Lung (tissue), 11 donors: ENCODE measurements at regions not wholly inside any gene's neighbourhood (a gene's known extent, or its start where the extent isn't known, plus 50 kb on each side); places are given as distances from the start of the nearest gene placed in this dataset.
"Not testable (repeated sequence)": the region's sequence is repeated elsewhere in the genome, so short reads cannot be mapped to it uniquely, and the experiment has no call there.

Experiments used
- ATAC-seq: fragments of 200-7000 bp; cut with Tn5 transposase; one replicate; pipeline ENCODE4 v1.9.1; 2020; ENCODE audit warnings: moderate number of reproducible peaks; ENCODE audit not compliant: insufficient read depth, low FRiP score
- DNase-seq, 3 donors: peaks; one replicate each; pipeline ENCODE4 v3.0.0-alpha.2; 2013 to 2017
- H3K27ac ChIP-seq, 2 donors: one replicate each; pipeline ENCODE4 v1.5.1; 2013; ENCODE audit warnings: mild to moderate bottlenecking in 2 of 2, moderate library complexity in 2 of 2, control low read depth in 1 of 2, inconsistent platforms in 1 of 2, low read depth in 1 of 2, low read length in 1 of 2
- H3K27me3 ChIP-seq, 3 donors: one replicate each; pipeline ENCODE4 v1.5.1; 2013; ENCODE audit warnings: low read length in 2 of 3; ENCODE audit not compliant: control insufficient read depth in 3 of 3, insufficient read depth in 3 of 3
- H3K36me3 ChIP-seq, 4 donors: one replicate each; pipeline ENCODE4 v1.5.1; 2013; ENCODE audit warnings: low read length in 4 of 4, mild to moderate bottlenecking in 1 of 4, moderate library complexity in 1 of 4; ENCODE audit not compliant: control insufficient read depth in 4 of 4, insufficient read depth in 4 of 4
- H3K4me1 ChIP-seq, 5 donors: one replicate each; pipeline ENCODE4 v1.5.1; 2013; ENCODE audit warnings: low read length in 5 of 5, mild to moderate bottlenecking in 2 of 5, moderate library complexity in 1 of 5; ENCODE audit not compliant: control insufficient read depth in 5 of 5, insufficient read depth in 5 of 5
- H3K4me3 ChIP-seq: one replicate; pipeline ENCODE4 v1.5.1; 2013; ENCODE audit warnings: mild to moderate bottlenecking, control low read depth, moderate library complexity
- H3K9ac ChIP-seq, 2 donors: one replicate each; pipeline ENCODE4 v1.5.1; 2013; ENCODE audit warnings: low read length in 2 of 2, control low read depth in 1 of 2; ENCODE audit not compliant: insufficient read depth in 1 of 2
- H3K9me3 ChIP-seq, 4 donors: one replicate each; pipeline ENCODE4 v1.5.1; 2013; ENCODE audit warnings: low read length in 3 of 4, mild to moderate bottlenecking in 1 of 4, moderate library complexity in 1 of 4; ENCODE audit not compliant: control insufficient read depth in 4 of 4, insufficient read depth in 3 of 4
- CTCF ChIP-seq: IDR thresholded peaks from 2 replicates; pipeline ENCODE4 v1.5.1; 2012; ENCODE audit warnings: mild to moderate bottlenecking; ENCODE audit errors: control extremely low read depth, extremely low read depth
- WGBS, 2 donors: extraction: QIAGEN DNeasy Blood & Tissue Kit; methylation state at CpG; one replicate each; pipeline ENCODE4 v1.1.7; 2013; 5-methylcytosine and 5-hydroxymethylcytosine counted together
- donor health status: control.
- donor health status: control.
- donor health status: Bipolar disorder and iron deficiency.
- donor health status: healthy.
- donor health status: DM: yes; HTN: yes; CAD: no.

GRCh38 chr22:48622891-48623545 lies 1204.7 kb downstream of the BRD1 start:
- no peaks in the 10 kb centered on the region for H3K27me3 ChIP-seq
- no peak overlapping the region for H3K27ac ChIP-seq
- no peak for TF ChIP-seq CTCF
- ATAC-seq (no peak), DNase-seq (no peak)
- WGBS, 2 donors: 94 to 95% methylated on average over 55 of the region's 55 CpGs
- no peaks in the 10 kb centered on the region for H3K36me3 ChIP-seq
- peaks cover 0 to 1% (median 0%) of the 10 kb centered on the region in 4 donors for H3K9me3 ChIP-seq
- H3K9ac ChIP-seq: no peak overlapping the region
- no peak overlapping the region for H3K4me3 ChIP-seq
- H3K4me1 ChIP-seq: peaks cover 0 to 12% (median 0%) of the 10 kb centered on the region in 5 donors

GRCh38 chr22:48621085-48621484 lies 1206.6 kb downstream of the BRD1 start:
- Histone ChIP-seq H3K4me3 (no peak overlapping the region), H3K9me3 (peaks cover 0 to 1% (median 0%) of the 10 kb centered on the region in 4 donors), H3K9ac (no peak overlapping the region), H3K27ac (no peak overlapping the region), H3K27me3 (no peaks in the 10 kb centered on the region), H3K4me1 (no peaks in the 10 kb centered on the region), H3K36me3 (no peaks in the 10 kb centered on the region)
- DNase-seq: no peak
- no peak for TF ChIP-seq CTCF
- ATAC-seq: no peak

- not testable (repeated sequence) for H3K4me3 ChIP-seq, H3K9ac ChIP-seq, H3K36me3 ChIP-seq, H3K27me3 ChIP-seq, DNase-seq, ATAC-seq, H3K9me3 ChIP-seq, H3K27ac ChIP-seq, H3K4me1 ChIP-seq
- 83 to 92% methylated on average over 2 of the region's 2 CpGs for WGBS, 2 donors
Observed at GRCh38 chr22:48620460-48620859, 1207.2 kb downstream of the BRD1 start.

GRCh38 chr22:48619721-48620120 lies 1208.0 kb downstream of the BRD1 start:
- TF ChIP-seq CTCF: no peak
- 83 to 87% methylated on average over 20 of the region's 20 CpGs for WGBS, 2 donors

More at GRCh38 chr22:48619721-48620120, 1208.0 kb downstream of the BRD1 start:
- no peak for ATAC-seq
- H3K36me3 ChIP-seq: no peaks in the 10 kb centered on the region
- DNase-seq: no peak
- H3K4me3 ChIP-seq: no peak overlapping the region
- no peaks in the 10 kb centered on the region for H3K4me1 ChIP-seq
- H3K9ac ChIP-seq: no peak overlapping the region
- H3K27ac ChIP-seq: no peak overlapping the region
- H3K9me3 ChIP-seq: peaks cover 0 to 1% (median 0%) of the 10 kb centered on the region in 4 donors
- no peaks in the 10 kb centered on the region for H3K27me3 ChIP-seq
